ENCODE measurements at regions not wholly inside any gene's neighbourhood (a gene's known extent, or its start where the extent isn't known, plus 50 kb on each side); places are given as distances from the start of the nearest gene placed in this dataset.

GRCh38 chr12:131353826-131354225 is 357.1 kb upstream of the SFSWAP start (continued):
- TF ChIP-seq DNMT1 (IDR thresholded peaks at IDR 0.05) (no peak), CBX3 (IDR thresholded peaks at IDR 0.05; ENCODE audit: borderline replicate concordance in 1 of 2, low read length in 2 of 2) (no peak), MEIS2 (IDR thresholded peaks at IDR 0.05; ENCODE audit: partially characterized antibody) (no peak), ZFX (CRISPR knock-in tag; IDR thresholded peaks at IDR 0.05) (no peak), ZSCAN32 (CRISPR knock-in tag; IDR thresholded peaks at IDR 0.05) (no peak)
- TF ChIP-seq, protein P1, sequence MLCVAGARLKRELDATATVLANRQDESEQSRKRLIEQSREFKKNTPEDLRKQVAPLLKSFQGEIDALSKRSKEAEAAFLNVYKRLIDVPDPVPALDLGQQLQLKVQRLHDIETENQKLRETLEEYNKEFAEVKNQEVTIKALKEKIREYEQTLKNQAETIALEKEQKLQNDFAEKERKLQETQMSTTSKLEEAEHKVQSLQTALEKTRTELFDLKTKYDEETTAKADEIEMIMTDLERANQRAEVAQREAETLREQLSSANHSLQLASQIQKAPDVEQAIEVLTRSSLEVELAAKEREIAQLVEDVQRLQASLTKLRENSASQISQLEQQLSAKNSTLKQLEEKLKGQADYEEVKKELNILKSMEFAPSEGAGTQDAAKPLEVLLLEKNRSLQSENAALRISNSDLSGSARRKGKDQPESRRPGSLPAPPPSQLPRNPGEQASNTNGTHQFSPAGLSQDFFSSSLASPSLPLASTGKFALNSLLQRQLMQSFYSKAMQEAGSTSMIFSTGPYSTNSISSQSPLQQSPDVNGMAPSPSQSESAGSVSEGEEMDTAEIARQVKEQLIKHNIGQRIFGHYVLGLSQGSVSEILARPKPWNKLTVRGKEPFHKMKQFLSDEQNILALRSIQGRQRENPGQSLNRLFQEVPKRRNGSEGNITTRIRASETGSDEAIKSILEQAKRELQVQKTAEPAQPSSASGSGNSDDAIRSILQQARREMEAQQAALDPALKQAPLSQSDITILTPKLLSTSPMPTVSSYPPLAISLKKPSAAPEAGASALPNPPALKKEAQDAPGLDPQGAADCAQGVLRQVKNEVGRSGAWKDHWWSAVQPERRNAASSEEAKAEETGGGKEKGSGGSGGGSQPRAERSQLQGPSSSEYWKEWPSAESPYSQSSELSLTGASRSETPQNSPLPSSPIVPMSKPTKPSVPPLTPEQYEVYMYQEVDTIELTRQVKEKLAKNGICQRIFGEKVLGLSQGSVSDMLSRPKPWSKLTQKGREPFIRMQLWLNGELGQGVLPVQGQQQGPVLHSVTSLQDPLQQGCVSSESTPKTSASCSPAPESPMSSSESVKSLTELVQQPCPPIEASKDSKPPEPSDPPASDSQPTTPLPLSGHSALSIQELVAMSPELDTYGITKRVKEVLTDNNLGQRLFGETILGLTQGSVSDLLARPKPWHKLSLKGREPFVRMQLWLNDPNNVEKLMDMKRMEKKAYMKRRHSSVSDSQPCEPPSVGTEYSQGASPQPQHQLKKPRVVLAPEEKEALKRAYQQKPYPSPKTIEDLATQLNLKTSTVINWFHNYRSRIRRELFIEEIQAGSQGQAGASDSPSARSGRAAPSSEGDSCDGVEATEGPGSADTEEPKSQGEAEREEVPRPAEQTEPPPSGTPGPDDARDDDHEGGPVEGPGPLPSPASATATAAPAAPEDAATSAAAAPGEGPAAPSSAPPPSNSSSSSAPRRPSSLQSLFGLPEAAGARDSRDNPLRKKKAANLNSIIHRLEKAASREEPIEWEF (CRISPR knock-in tag; IDR thresholded peaks at IDR 0.05): no peak
- TF ChIP-seq, protein P2, sequence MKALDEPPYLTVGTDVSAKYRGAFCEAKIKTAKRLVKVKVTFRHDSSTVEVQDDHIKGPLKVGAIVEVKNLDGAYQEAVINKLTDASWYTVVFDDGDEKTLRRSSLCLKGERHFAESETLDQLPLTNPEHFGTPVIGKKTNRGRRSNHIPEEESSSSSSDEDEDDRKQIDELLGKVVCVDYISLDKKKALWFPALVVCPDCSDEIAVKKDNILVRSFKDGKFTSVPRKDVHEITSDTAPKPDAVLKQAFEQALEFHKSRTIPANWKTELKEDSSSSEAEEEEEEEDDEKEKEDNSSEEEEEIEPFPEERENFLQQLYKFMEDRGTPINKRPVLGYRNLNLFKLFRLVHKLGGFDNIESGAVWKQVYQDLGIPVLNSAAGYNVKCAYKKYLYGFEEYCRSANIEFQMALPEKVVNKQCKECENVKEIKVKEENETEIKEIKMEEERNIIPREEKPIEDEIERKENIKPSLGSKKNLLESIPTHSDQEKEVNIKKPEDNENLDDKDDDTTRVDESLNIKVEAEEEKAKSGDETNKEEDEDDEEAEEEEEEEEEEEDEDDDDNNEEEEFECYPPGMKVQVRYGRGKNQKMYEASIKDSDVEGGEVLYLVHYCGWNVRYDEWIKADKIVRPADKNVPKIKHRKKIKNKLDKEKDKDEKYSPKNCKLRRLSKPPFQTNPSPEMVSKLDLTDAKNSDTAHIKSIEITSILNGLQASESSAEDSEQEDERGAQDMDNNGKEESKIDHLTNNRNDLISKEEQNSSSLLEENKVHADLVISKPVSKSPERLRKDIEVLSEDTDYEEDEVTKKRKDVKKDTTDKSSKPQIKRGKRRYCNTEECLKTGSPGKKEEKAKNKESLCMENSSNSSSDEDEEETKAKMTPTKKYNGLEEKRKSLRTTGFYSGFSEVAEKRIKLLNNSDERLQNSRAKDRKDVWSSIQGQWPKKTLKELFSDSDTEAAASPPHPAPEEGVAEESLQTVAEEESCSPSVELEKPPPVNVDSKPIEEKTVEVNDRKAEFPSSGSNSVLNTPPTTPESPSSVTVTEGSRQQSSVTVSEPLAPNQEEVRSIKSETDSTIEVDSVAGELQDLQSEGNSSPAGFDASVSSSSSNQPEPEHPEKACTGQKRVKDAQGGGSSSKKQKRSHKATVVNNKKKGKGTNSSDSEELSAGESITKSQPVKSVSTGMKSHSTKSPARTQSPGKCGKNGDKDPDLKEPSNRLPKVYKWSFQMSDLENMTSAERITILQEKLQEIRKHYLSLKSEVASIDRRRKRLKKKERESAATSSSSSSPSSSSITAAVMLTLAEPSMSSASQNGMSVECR (CRISPR knock-in tag; IDR thresholded peaks at IDR 0.05): no peak
